Testis (tissue), 2 donors: ENCODE measurements at regions not wholly inside any gene's neighbourhood (a gene's known extent, or its start where the extent isn't known, plus 50 kb on each side); places are given as distances from the start of the nearest gene placed in this dataset.
A peak's percentile ranks its signal among the peaks of the same experiment; 100 is the strongest.

Experiments
- DNase-seq: peaks from one replicate; pipeline ENCODE4 v3.0.0-alpha.2; 2019
- H3K27ac ChIP-seq, 2 donors: fragments of 200-600 bp; sonication (generic); one replicate each; pipeline ENCODE4 v1.5.1; 2019
- H3K27me3 ChIP-seq: fragments of 200-600 bp; sonication (generic); one replicate; pipeline ENCODE4 v1.5.1; 2019
- H3K36me3 ChIP-seq: fragments of 200-600 bp; sonication (generic); one replicate; pipeline ENCODE4 v1.5.1; 2017; ENCODE audit warnings: low read depth; ENCODE audit errors: missing control alignments
- H3K4me1 ChIP-seq: fragments of 200-600 bp; sonication (generic); one replicate; pipeline ENCODE4 v1.5.1; 2019
- H3K4me3 ChIP-seq, 2 donors: fragments of 200-600 bp; sonication (generic); one replicate each; pipeline ENCODE4 v1.5.1; 2017 to 2019
- H3K9me3 ChIP-seq: fragments of 200-600 bp; sonication (generic); one replicate; pipeline ENCODE4 v1.5.1; 2017
- POLR2A ChIP-seq: fragments of 450-650 bp; IDR thresholded peaks from one replicate; pipeline ENCODE4 v1.6.1; 2017; ENCODE audit warnings: antibody characterized with exemption, mild to moderate bottlenecking, moderate library complexity
- WGBS, 2 donors: methylation state at CpG; one replicate each; pipeline ENCODE4 v1.1.5; 2018; 5-methylcytosine and 5-hydroxymethylcytosine counted together
- intact Hi-C: fragments of 100-400 bp; cut with DNase I; formaldehyde crosslinking; loops from one replicate; pipeline ENCODE4 v1.15.1; 2023; ENCODE audit warnings: low total_unique reads
- TF ChIP-seq, protein P1 (sequence below), 3 experiments: fragments of 450-650 bp in 2 of 3; fragments of 200-600 bp in 1 of 3; sonication (generic) in 1 of 3; IDR thresholded peaks; one replicate each; pipeline ENCODE4 v1.5.1; 2016 to 2019; ENCODE audit warnings: antibody characterized with exemption in 3 of 3, mild to moderate bottlenecking in 2 of 3, moderate library complexity in 1 of 3

DNA sequence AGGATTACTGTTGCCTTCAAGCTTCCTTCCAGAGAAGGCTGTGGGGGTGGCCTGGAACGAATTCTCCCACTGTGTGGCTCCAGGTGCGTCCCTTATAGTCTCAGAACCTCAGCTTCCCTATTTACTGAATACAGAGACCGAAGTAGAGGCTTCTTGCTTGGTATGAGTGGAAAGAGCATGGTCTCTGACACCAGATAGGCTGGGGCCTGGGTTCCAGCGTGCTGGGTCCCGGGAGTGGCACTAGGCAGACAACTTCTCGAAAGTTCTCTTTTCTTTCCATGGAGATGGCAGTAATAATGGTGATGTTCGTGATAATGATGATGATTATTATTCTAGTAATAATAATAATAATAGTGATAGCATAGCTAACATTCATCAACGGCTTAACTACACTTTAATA lies 161.7 kb downstream of the PTPRU start:
- H3K4me3 ChIP-seq = no peak overlapping the region
- H3K27ac ChIP-seq = no peak overlapping the region
- intact Hi-C loops = no loop called here
- no peaks in the 10 kb centered on the region for H3K27me3 ChIP-seq
- H3K36me3 ChIP-seq = no peaks in the 10 kb centered on the region
- TF ChIP-seq, protein P1, sequence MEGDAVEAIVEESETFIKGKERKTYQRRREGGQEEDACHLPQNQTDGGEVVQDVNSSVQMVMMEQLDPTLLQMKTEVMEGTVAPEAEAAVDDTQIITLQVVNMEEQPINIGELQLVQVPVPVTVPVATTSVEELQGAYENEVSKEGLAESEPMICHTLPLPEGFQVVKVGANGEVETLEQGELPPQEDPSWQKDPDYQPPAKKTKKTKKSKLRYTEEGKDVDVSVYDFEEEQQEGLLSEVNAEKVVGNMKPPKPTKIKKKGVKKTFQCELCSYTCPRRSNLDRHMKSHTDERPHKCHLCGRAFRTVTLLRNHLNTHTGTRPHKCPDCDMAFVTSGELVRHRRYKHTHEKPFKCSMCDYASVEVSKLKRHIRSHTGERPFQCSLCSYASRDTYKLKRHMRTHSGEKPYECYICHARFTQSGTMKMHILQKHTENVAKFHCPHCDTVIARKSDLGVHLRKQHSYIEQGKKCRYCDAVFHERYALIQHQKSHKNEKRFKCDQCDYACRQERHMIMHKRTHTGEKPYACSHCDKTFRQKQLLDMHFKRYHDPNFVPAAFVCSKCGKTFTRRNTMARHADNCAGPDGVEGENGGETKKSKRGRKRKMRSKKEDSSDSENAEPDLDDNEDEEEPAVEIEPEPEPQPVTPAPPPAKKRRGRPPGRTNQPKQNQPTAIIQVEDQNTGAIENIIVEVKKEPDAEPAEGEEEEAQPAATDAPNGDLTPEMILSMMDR (IDR thresholded peaks at IDR 0.05) = no peak
- no peak for TF ChIP-seq POLR2A
- DNase-seq = no peak
- no peaks in the 10 kb centered on the region for H3K9me3 ChIP-seq
- no peaks in the 10 kb centered on the region for H3K4me1 ChIP-seq
- WGBS, 2 donors = 83 to 87% methylated on average over 8 of the region's 8 CpGs

DNA sequence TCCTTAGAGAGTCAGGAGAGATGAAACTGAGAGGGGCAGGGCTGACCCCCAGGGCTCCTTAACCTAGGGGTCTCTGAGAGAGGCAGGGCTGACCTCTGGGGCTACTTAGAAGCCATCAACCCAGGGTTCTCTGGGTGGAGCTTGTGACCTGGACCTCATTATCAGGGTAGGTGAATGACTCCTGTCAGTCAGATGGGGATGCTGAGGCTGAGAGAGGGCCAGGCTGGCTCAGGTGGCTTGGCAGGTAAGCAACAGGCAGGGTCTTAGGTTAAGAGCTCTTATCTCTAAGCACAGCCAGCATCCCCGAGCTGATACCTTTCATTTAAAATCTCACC lies 160.9 kb downstream of the PTPRU start:
- TF ChIP-seq, protein P1 (IDR thresholded peaks at IDR 0.05) = no peak
- TF ChIP-seq POLR2A = no peak
- H3K4me3 ChIP-seq = no peak overlapping the region
- H3K27me3 ChIP-seq = no peaks in the 10 kb centered on the region
- H3K36me3 ChIP-seq = no peaks in the 10 kb centered on the region
- H3K4me1 ChIP-seq = no peaks in the 10 kb centered on the region
- peak; percentile 4 for DNase-seq
- WGBS, 2 donors = 45 to 70% methylated on average over 1 of the region's 1 CpG
- no peak overlapping the region for H3K27ac ChIP-seq
- no peaks in the 10 kb centered on the region for H3K9me3 ChIP-seq
- intact Hi-C loops = no loop called here

DNA sequence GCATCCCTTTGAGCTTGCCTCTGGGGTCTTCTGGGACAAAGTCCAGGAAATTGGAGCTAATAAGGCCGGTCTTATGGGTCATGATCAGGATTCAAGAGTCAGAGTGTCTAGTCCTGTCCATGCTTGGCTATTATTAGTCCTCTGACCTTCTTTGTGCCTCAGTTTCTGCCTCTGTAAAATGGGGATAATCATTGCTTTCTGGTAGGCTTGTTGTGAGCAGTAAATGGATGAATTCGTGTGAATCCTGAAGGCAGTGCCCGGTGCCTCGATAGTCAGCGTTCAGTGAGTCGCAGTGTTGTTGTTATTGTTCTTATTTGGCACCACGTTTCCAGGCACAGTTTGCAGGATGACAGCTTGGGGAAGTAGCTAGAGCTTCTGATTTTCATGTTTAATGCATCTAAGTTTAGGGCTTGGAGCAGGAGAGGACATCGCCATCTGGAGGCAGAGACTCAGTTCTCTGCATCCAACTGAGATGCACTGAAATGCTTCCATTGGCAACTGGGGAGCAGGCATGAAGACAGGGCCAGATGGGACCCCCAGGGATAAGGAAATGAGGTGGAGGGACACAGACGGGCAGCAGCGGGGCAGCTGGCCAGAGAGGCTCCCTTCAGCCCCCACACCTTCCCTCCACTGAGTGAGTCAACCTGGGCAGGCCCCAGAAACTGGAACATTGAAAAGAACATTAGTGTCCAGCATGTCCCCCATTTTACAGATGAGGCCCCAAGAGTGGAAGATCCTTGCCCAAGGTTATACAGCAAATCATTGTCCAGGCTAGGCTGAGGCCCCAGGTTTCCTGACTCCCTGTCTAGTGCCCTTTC lies 160.3 kb downstream of the PTPRU start:
- Histone ChIP-seq H3K36me3 (no peaks in the 10 kb centered on the region), H3K4me3 (no peak overlapping the region), H3K27me3 (no peaks in the 10 kb centered on the region), H3K4me1 (no peaks in the 10 kb centered on the region), H3K9me3 (no peaks in the 10 kb centered on the region), H3K27ac (no peak overlapping the region)
- TF ChIP-seq, protein P1 (IDR thresholded peaks at IDR 0.05) = no peak
- 83 to 85% methylated on average over 10 of the region's 10 CpGs for WGBS, 2 donors
- intact Hi-C loops = no loop called here
- peak; percentile 6 for DNase-seq

DNA sequence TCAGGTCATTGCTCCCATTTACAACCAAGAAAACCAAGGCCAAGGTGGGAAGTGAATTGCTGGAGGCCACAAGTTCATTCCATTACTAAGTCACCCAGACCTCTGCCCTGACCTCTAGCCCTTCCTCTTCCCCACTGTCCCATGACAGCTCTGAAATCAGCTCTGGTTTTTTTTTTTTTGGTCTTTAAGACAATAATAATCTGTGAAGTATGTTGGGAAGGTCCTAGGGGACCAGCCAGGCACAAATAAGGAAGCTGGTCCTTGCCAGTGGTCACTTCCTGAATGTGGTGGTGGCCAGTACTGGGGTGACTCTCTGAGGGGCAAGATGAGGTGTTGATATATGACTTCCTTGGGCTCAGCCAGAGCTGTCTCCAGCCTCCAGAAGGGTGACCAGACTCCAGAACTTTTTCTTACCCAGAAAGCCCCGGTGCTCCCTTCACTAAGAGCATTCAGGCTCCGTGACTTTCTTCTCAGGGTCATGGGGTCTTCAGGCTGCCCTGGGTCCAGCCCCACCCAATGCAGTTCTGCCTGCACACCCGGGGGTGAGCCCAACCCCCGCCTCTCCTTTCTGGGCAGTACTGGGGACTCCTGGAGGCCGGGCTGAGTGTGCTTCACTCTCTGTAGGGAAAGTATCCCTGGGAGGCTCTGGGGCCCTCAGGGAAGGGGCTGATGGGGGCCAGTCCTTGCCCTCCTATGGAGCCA lies 159.6 kb downstream of the PTPRU start:
- TF ChIP-seq, protein P1 (IDR thresholded peaks at IDR 0.05) = no peak
- TF ChIP-seq POLR2A = no peak
- Histone ChIP-seq H3K36me3 (no peaks in the 10 kb centered on the region), H3K27me3 (no peaks in the 10 kb centered on the region), H3K4me1 (no peaks in the 10 kb centered on the region), H3K27ac (no peak overlapping the region), H3K9me3 (no peaks in the 10 kb centered on the region), H3K4me3 (no peak overlapping the region)
- DNase-seq = peak; percentile 8
- intact Hi-C loops = no loop called here
- 70 to 80% methylated on average over 1 to 5 of the region's 5 CpGs for WGBS, 2 donors
